H1 (cell line): ENCODE measurements at regions not wholly inside any gene's neighbourhood (a gene's known extent, or its start where the extent isn't known, plus 50 kb on each side); places are given as distances from the start of the nearest gene placed in this dataset.

Experiments used
- CTCF ChIA-PET: fragments of 300-600 bp; sonication (Branson Sonifier 250); formaldehyde crosslinking; loops from one replicate; lab custom pipeline; 2021; ENCODE audit not compliant: partially characterized antibody; lab: Charles Lee
- POLR2A ChIA-PET: fragments of 300-600 bp; sonication (Branson Sonifier 250); formaldehyde crosslinking; loops from one replicate; lab custom pipeline; 2021; ENCODE audit warnings: inconsistent platforms; ENCODE audit not compliant: partially characterized antibody; lab: Charles Lee
- DNase-seq, 2 experiments: peaks; one replicate each; pipeline versions ENCODE4 v3.0.0 to v3.0.0-alpha.2; 2010 to 2022; ENCODE audit warnings: low spot score in 2 of 2, low read depth in 1 of 2, mixed read lengths in 1 of 2
- FAIRE-seq: peaks from 2 replicates; lab custom pipeline; 2011; peaks lifted over from hg19 to GRCh38; lab: Jason Lieb, UNC
- H2AFZ ChIP-seq: 2 replicates; pipeline ENCODE4 v1.8.1; 2012; ENCODE audit warnings: low read length, inconsistent platforms
- H2AK5ac ChIP-seq: 2 replicates; pipeline ENCODE4 v1.6.1; 2013; ENCODE audit warnings: low read depth, low read length
- H2BK120ac ChIP-seq: replicated peaks from 2 replicates; pipeline ENCODE3; 2013; ENCODE audit warnings: low read depth, low read length, inconsistent platforms
- H2BK12ac ChIP-seq: 2 replicates; pipeline ENCODE4 v1.6.1; 2013; ENCODE audit warnings: low read depth, low read length
- H2BK15ac ChIP-seq: 2 replicates; pipeline ENCODE4 v1.6.1; 2013; ENCODE audit warnings: low read length
- H2BK20ac ChIP-seq: 2 replicates; pipeline ENCODE4 v1.6.1; 2013; ENCODE audit warnings: low read length
- H2BK5ac ChIP-seq: 2 replicates; pipeline ENCODE4 v1.6.1; 2013; ENCODE audit warnings: low read depth, low read length
- H3K14ac ChIP-seq: 2 replicates; pipeline ENCODE4 v1.6.1; 2013; ENCODE audit warnings: inconsistent platforms; ENCODE audit not compliant: insufficient read length
- H3K18ac ChIP-seq: 2 replicates; pipeline ENCODE4 v1.6.1; 2013; ENCODE audit warnings: low read length; ENCODE audit errors: extremely low read depth
- H3K23ac ChIP-seq: 2 replicates; pipeline ENCODE4 v1.6.1; 2013; ENCODE audit warnings: inconsistent platforms; ENCODE audit not compliant: insufficient read length
- H3K23me2 ChIP-seq: 2 replicates; pipeline ENCODE4 v1.6.1; 2013; ENCODE audit warnings: low read depth, low read length
- H3K27ac ChIP-seq: 2 replicates; pipeline ENCODE4 v1.6.1; 2011; ENCODE audit warnings: low read depth, low read length, inconsistent platforms
- H3K27me3 ChIP-seq, 4 experiments: replicated peaks in 1 of 4; 1 replicate in 1 of 4; 2 replicates in 3 of 4; pipeline versions ENCODE4 v1.6.1 to v1.8.1; 2011 to 2013; ENCODE audit warnings: low read length in 3 of 4, mild to moderate bottlenecking in 3 of 4, inconsistent platforms in 2 of 4, mixed read lengths in 2 of 4, moderate library complexity in 1 of 4; ENCODE audit not compliant: control insufficient read depth in 3 of 4, insufficient read depth in 3 of 4; ENCODE audit errors: extremely low read depth in 1 of 4
- H3K36me3 ChIP-seq, 4 experiments: 2 replicates each; pipeline versions ENCODE4 v1.6.1 to v1.8.1; 2011 to 2013; ENCODE audit warnings: mild to moderate bottlenecking in 4 of 4, low read length in 3 of 4, moderate library complexity in 2 of 4, control low read depth in 1 of 4, inconsistent platforms in 1 of 4; ENCODE audit not compliant: insufficient read depth in 4 of 4, control insufficient read depth in 2 of 4
- H3K4ac ChIP-seq: replicated peaks from 2 replicates; pipeline ENCODE3; 2013; ENCODE audit warnings: low read length, low read depth, mixed read lengths, inconsistent platforms; ENCODE audit not compliant: insufficient read length
- H3K4me1 ChIP-seq, 4 experiments: replicated peaks in 1 of 4; 1 replicate in 1 of 4; 2 replicates in 3 of 4; pipeline versions ENCODE4 v1.6.1 to v1.8.1; 2011 to 2013; ENCODE audit warnings: low read length in 3 of 4, inconsistent platforms in 2 of 4, mixed read lengths in 1 of 4; ENCODE audit not compliant: insufficient read depth in 4 of 4, control insufficient read depth in 3 of 4
- H3K4me2 ChIP-seq, 2 experiments: 2 replicates each; pipeline versions ENCODE4 v1.6.1 to v1.8.1; 2011 to 2013; ENCODE audit warnings: low read depth in 2 of 2, low read length in 2 of 2, control low read depth in 1 of 2, inconsistent platforms in 1 of 2, mild to moderate bottlenecking in 1 of 2; ENCODE audit not compliant: insufficient read depth in 1 of 2
- H3K4me3 ChIP-seq, 4 experiments: fragments of 200-600, 300-600 bp in 1 of 4; sonication (generic), shearing (Covaris generic), sonication (Bioruptor Twin) in 1 of 4; 2 replicates each; pipeline versions ENCODE4 v1.5.1 to v1.8.1; 2011 to 2016; ENCODE audit warnings: low read length in 4 of 4, low read depth in 3 of 4, control low read depth in 2 of 4, inconsistent platforms in 2 of 4, mild to moderate bottlenecking in 2 of 4, mixed read lengths in 1 of 4, moderate library complexity in 1 of 4; ENCODE audit not compliant: insufficient read depth in 2 of 4; ENCODE audit errors: extremely low read depth in 1 of 4
- H3K56ac ChIP-seq: replicated peaks from 2 replicates; pipeline ENCODE3; 2013; ENCODE audit warnings: low read depth, mild to moderate bottlenecking, mixed read lengths, low read length, inconsistent platforms; ENCODE audit not compliant: insufficient read length
- H3K79me1 ChIP-seq: 2 replicates; pipeline ENCODE4 v1.6.1; 2013; ENCODE audit warnings: low read depth, low read length, control low read depth
- H3K79me2 ChIP-seq, 2 experiments: 2 replicates each; pipeline versions ENCODE4 v1.6.1 to v1.8.1; 2012 to 2013; ENCODE audit warnings: low read length in 2 of 2, mild to moderate bottlenecking in 2 of 2, inconsistent platforms in 1 of 2; ENCODE audit not compliant: insufficient read depth in 2 of 2, control insufficient read depth in 1 of 2
- H3K9ac ChIP-seq, 4 experiments: replicated peaks in 1 of 4; 1 replicate in 1 of 4; 2 replicates in 3 of 4; pipeline versions ENCODE4 v1.6.1 to v1.8.1; 2011 to 2013; ENCODE audit warnings: low read depth in 3 of 4, low read length in 3 of 4, control low read depth in 2 of 4, mild to moderate bottlenecking in 2 of 4, moderate library complexity in 2 of 4, inconsistent platforms in 1 of 4; ENCODE audit errors: extremely low read depth in 1 of 4
- H3K9me3 ChIP-seq, 2 experiments: 2 replicates each; pipeline versions ENCODE4 v1.6.1 to v1.8.1; 2012 to 2013; ENCODE audit warnings: mild to moderate bottlenecking in 2 of 2, moderate library complexity in 2 of 2, control low read depth in 1 of 2, inconsistent platforms in 1 of 2, low read depth in 1 of 2, low read length in 1 of 2, mixed read lengths in 1 of 2; ENCODE audit not compliant: insufficient read depth in 2 of 2
- H4K20me1 ChIP-seq, 2 experiments: replicated peaks in 1 of 2; 2 replicates each; pipeline versions ENCODE3 to v1.8.1; 2011 to 2013; ENCODE audit warnings: inconsistent platforms in 2 of 2, low read length in 2 of 2, mild to moderate bottlenecking in 1 of 2; ENCODE audit not compliant: insufficient read depth in 2 of 2, control insufficient read depth in 1 of 2
- H4K5ac ChIP-seq: 2 replicates; pipeline ENCODE4 v1.6.1; 2013; ENCODE audit warnings: low read length, low read depth, mixed read lengths, inconsistent platforms; ENCODE audit not compliant: insufficient read length
- H4K8ac ChIP-seq: 2 replicates; pipeline ENCODE4 v1.8.0; 2013; ENCODE audit warnings: mild to moderate bottlenecking, moderate library complexity, low read length, inconsistent platforms; ENCODE audit not compliant: insufficient read depth; ENCODE audit errors: extremely low read depth
- H4K91ac ChIP-seq: replicated peaks from 2 replicates; pipeline ENCODE3; 2013; ENCODE audit warnings: low read length, mixed read lengths, inconsistent platforms; ENCODE audit not compliant: insufficient read length
- BRCA1 ChIP-seq: IDR thresholded peaks from 2 replicates; pipeline ENCODE4 v1.6.1; 2012; ENCODE audit warnings: low read depth, low read length, improper control_type of control experiment
- CBX8 ChIP-seq: fragments of 300-800, 300-1000 bp; sonication (generic); IDR thresholded peaks from 2 replicates; pipeline ENCODE4 v1.7.1; 2016; ENCODE audit warnings: low read depth, low read length, borderline replicate concordance
- CHD2 ChIP-seq: IDR thresholded peaks from 2 replicates; pipeline ENCODE4 v1.6.1; 2012; ENCODE audit warnings: low read length, improper control_type of control experiment
- FOSL1 ChIP-seq: IDR thresholded peaks from 2 replicates; pipeline ENCODE4 v1.6.1; 2011; ENCODE audit warnings: mild to moderate bottlenecking, low read depth, low read length, moderate library complexity; ENCODE audit not compliant: insufficient read depth
- GTF2F1 ChIP-seq: IDR thresholded peaks from 2 replicates; pipeline ENCODE4 v1.6.1; 2012; ENCODE audit warnings: low read depth, low read length, improper control_type of control experiment, borderline replicate concordance
- HDAC6 ChIP-seq: IDR thresholded peaks from one replicate; pipeline ENCODE4 v1.7.1; 2012; ENCODE audit warnings: low read depth, mild to moderate bottlenecking, inconsistent platforms, low read length, moderate library complexity
- JUN ChIP-seq: IDR thresholded peaks from 2 replicates; pipeline ENCODE4 v1.6.1; 2011; ENCODE audit warnings: low read depth, mild to moderate bottlenecking, improper control_type of control experiment, low read length
- JUND ChIP-seq: IDR thresholded peaks from 2 replicates; pipeline ENCODE4 v1.6.1; 2011; ENCODE audit warnings: mild to moderate bottlenecking, improper control_type of control experiment, low read length
- KDM5A ChIP-seq: fragments of 200-600 bp; IDR thresholded peaks from 2 replicates; pipeline ENCODE4 v1.7.1; 2012; ENCODE audit warnings: mild to moderate bottlenecking, low read length, inconsistent platforms, mixed read lengths
- NRF1 ChIP-seq: IDR thresholded peaks from 2 replicates; pipeline ENCODE4 v1.6.1; 2011; ENCODE audit warnings: mild to moderate bottlenecking, low read depth, low read length, improper control_type of control experiment
- SP2 ChIP-seq: IDR thresholded peaks from 2 replicates; pipeline ENCODE4 v1.6.1; 2012; ENCODE audit warnings: mild to moderate bottlenecking, low read length, inconsistent platforms
- SRF ChIP-seq: IDR thresholded peaks from 2 replicates; pipeline ENCODE4 v1.6.1; 2011; ENCODE audit warnings: mild to moderate bottlenecking, low read depth, low read length, moderate library complexity
- WGBS, 2 experiments: shearing (Covaris generic) in 1 of 2; methylation state at CpG; one replicate each; pipeline versions ENCODE4 v1.1.6 to v1.1.7; 2013 to 2015; ENCODE audit warnings: low lambda C conversion rate in 2 of 2, mixed read lengths in 2 of 2, inconsistent platforms in 1 of 2, low coverage in 1 of 2, missing lambda C conversion rate in 1 of 2; ENCODE audit not compliant: insufficient replicate concordance in 2 of 2, insufficient coverage in 1 of 2, insufficient read length in 1 of 2; ENCODE audit errors: extremely low coverage in 1 of 2, missing lambda C conversion rate in 1 of 2; 5-methylcytosine and 5-hydroxymethylcytosine counted together
- TF ChIP-seq, protein P1 (sequence below): IDR thresholded peaks from 2 replicates; pipeline ENCODE4 v1.6.1; 2012; ENCODE audit warnings: inconsistent platforms

DNA sequence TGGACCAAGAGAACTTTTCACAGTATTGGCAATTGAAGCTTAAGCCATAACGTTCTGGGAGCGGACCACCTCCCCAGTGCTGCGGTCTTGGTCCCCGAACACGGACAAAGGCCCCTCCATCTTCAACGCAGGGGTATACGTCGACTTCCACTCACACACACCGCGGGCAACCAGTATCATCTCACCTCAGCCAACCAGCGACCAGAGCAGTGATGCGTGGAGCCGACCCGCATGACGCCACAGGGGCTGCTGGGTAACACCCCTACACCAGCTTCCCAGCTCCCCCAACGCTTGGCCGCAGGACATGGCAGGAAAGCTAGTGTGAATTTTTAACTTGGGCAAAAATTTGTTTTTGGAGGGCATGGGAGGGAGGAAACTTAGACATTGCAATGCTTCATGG is 77.3 kb upstream of the PLCXD3 start:
- TF ChIP-seq SRF (no peak), BRCA1 (no peak), CBX8 (no peak), HDAC6 (no peak), CHD2 (no peak), SP2 (no peak), JUN (no peak), FOSL1 (no peak), KDM5A (no peak), GTF2F1 (no peak), JUND (no peak), NRF1 (no peak)
- TF ChIP-seq, protein P1, sequence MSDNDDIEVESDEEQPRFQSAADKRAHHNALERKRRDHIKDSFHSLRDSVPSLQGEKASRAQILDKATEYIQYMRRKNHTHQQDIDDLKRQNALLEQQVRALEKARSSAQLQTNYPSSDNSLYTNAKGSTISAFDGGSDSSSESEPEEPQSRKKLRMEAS: no peak
- TF ChIP-seq, all 59 proteins: peak for 0

More for the DNA sequence above, 77.3 kb upstream of the PLCXD3 start:
- Histone ChIP-seq H2AK5ac (no peak overlapping the region), H4K20me1 (no peaks in the 10 kb centered on the region), H3K14ac (no peak overlapping the region), H3K4ac (no peak overlapping the region), H4K91ac (no peak overlapping the region), H3K79me2 (no peaks in the 10 kb centered on the region), H2BK15ac (no peak overlapping the region), H2BK12ac (no peak overlapping the region), H3K9ac (no peak overlapping the region), H3K23me2 (no peaks in the 10 kb centered on the region), H3K4me1 (no peaks in the 10 kb centered on the region), H3K23ac (no peak overlapping the region), H3K4me3 (no peak overlapping the region), H4K8ac (no peak overlapping the region), H3K9me3 (peaks cover 0 to 3% of the 10 kb centered on the region in 2 experiments; a peak in 1 of 4 replicates), H2BK120ac (no peak overlapping the region), H3K4me2 (no peak overlapping the region), H4K5ac (no peak overlapping the region), H3K79me1 (no peaks in the 10 kb centered on the region), H3K18ac (no peak overlapping the region), H2AFZ (no peak overlapping the region), H2BK20ac (no peak overlapping the region), H3K27me3 (no peaks in the 10 kb centered on the region), H3K27ac (no peak overlapping the region), H2BK5ac (no peak overlapping the region), H3K36me3 (no peaks in the 10 kb centered on the region), H3K56ac (no peak overlapping the region)
- 90% methylated on average over 17 of the region's 17 CpGs; no CpG with 5 or more reads in 1 of the 2 experiments for WGBS, 2 experiments
- POLR2A ChIA-PET: no interaction called here
- FAIRE-seq (no peak), DNase-seq (no peak)
- CTCF ChIA-PET: interaction anchor here (1.5 to 1.6 kb wide), 2 partner anchors 51 to 64 kb away, joined by 3 to 4 read pairs; no protein-coding TSS in a partner anchor
